Fibroblast of peridontal ligament (primary cell): ENCODE measurements at regions not wholly inside any gene's neighbourhood (a gene's known extent, or its start where the extent isn't known, plus 50 kb on each side); places are given as distances from the start of the nearest gene placed in this dataset.

Experiments
- DNase-seq: peaks from one replicate; pipeline ENCODE4 v3.0.0-alpha.2; 2010; ENCODE audit errors: extremely low read depth

- DNase-seq, result no peak
Measured at GRCh38 chr12:14153803-14154202, 172.4 kb upstream of the GRIN2B start.

GRCh38 chr12:14156606-14157005 is 175.2 kb upstream of the GRIN2B start:
- DNase-seq, result no peak

GRCh38 chr12:14157088-14157747 is 175.8 kb upstream of the GRIN2B start:
- DNase-seq, result no peak

- DNase-seq, result no peak
Measured at GRCh38 chr12:14164266-14164665, 182.9 kb upstream of the GRIN2B start.

GRCh38 chr12:14167005-14167628 is 185.7 kb upstream of the GRIN2B start:
- peak; percentile 72 for DNase-seq

GRCh38 chr12:14169281-14169680 is 187.9 kb upstream of the GRIN2B start:
- no peak for DNase-seq

- no peak for DNase-seq
Measured at GRCh38 chr12:14171106-14171505, 189.7 kb upstream of the GRIN2B start.

- no peak for DNase-seq
Measured at GRCh38 chr12:14175206-14175605, 190.3 kb upstream of the ATF7IP start.

- peak; percentile 39 for DNase-seq
Measured at GRCh38 chr12:14185427-14186192, 179.9 kb upstream of the ATF7IP start.

- no peak for DNase-seq
Measured at GRCh38 chr12:14186193-14186502, 179.3 kb upstream of the ATF7IP start.

GRCh38 chr12:14187002-14187401 is 178.5 kb upstream of the ATF7IP start:
- DNase-seq, result no peak

- no peak for DNase-seq
Measured at GRCh38 chr12:14187966-14188365, 177.5 kb upstream of the ATF7IP start.

- DNase-seq, result no peak
Measured at GRCh38 chr12:14188744-14189143, 176.7 kb upstream of the ATF7IP start.

GRCh38 chr12:14190694-14191093 is 174.8 kb upstream of the ATF7IP start:
- DNase-seq, result no peak

GRCh38 chr12:14191612-14192011 is 173.9 kb upstream of the ATF7IP start:
- no peak for DNase-seq

GRCh38 chr12:14193639-14194038 is 171.8 kb upstream of the ATF7IP start:
- DNase-seq, result no peak

GRCh38 chr12:14194572-14194971 is 170.9 kb upstream of the ATF7IP start:
- DNase-seq, result no peak

GRCh38 chr12:14199455-14200198 is 165.9 kb upstream of the ATF7IP start:
- no peak for DNase-seq

GRCh38 chr12:14200598-14200997 is 164.9 kb upstream of the ATF7IP start:
- no peak for DNase-seq

GRCh38 chr12:14201291-14201690 is 164.2 kb upstream of the ATF7IP start:
- DNase-seq, result no peak

- no peak for DNase-seq
Measured at GRCh38 chr12:14207905-14208551, 157.5 kb upstream of the ATF7IP start.

- no peak for DNase-seq
Measured at GRCh38 chr12:14211947-14212387, 153.5 kb upstream of the ATF7IP start.
